ENCODE measurements at regions not wholly inside any gene's neighbourhood (a gene's known extent, or its start where the extent isn't known, plus 50 kb on each side); places are given as distances from the start of the nearest gene placed in this dataset.

DNA sequence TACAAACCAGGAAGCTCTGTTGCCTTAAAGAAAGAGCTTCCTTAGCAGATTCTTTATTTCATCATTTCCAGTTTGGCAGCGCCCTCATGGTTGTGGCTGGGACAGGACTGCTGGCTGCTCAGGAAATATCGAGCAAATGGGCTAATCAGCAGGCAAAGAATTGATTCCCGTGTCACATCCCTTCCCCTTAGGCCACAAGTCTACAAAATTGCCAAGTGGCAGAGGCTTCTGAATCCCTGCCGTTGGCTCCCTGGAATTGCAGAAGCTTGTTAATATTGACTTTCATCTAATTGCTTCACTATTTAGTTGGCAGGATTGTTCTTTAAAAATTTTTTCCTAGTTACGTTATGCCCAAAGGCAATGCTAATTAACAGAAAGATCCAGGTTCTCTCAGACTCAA is 456.3 kb upstream of the ERCC4 start:
- TF ChIP-seq, protein P1, sequence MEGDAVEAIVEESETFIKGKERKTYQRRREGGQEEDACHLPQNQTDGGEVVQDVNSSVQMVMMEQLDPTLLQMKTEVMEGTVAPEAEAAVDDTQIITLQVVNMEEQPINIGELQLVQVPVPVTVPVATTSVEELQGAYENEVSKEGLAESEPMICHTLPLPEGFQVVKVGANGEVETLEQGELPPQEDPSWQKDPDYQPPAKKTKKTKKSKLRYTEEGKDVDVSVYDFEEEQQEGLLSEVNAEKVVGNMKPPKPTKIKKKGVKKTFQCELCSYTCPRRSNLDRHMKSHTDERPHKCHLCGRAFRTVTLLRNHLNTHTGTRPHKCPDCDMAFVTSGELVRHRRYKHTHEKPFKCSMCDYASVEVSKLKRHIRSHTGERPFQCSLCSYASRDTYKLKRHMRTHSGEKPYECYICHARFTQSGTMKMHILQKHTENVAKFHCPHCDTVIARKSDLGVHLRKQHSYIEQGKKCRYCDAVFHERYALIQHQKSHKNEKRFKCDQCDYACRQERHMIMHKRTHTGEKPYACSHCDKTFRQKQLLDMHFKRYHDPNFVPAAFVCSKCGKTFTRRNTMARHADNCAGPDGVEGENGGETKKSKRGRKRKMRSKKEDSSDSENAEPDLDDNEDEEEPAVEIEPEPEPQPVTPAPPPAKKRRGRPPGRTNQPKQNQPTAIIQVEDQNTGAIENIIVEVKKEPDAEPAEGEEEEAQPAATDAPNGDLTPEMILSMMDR (IDR thresholded peaks at IDR 0.05) = no peak
- TF ChIP-seq POLR2A (IDR thresholded peaks at IDR 0.05) = no peak
